ENCODE measurements at regions not wholly inside any gene's neighbourhood (a gene's known extent, or its start where the extent isn't known, plus 50 kb on each side); places are given as distances from the start of the nearest gene placed in this dataset.
"Not testable (repeated sequence)": the region's sequence is repeated elsewhere in the genome, so short reads cannot be mapped to it uniquely, and the experiment has no call there.

GRCh38 chr1:105459759-105460158, 1596.7 kb upstream of the PRMT6 start:
- H3K27me3 ChIP-seq (replicated peaks; ENCODE audit: control insufficient read depth, insufficient read depth, low read length): no peaks in the 10 kb centered on the region
- no peak for TF ChIP-seq CTCF (IDR thresholded peaks at IDR 0.05; ENCODE audit: insufficient read depth, low read length, poor library complexity, severe bottlenecking)
- no peak overlapping the region for H3K4me3 ChIP-seq (replicated peaks; ENCODE audit: low read depth, low read length)
- no peaks in the 10 kb centered on the region for H3K36me3 ChIP-seq (ENCODE audit: control insufficient read depth, insufficient read depth, low read length)
- no peak for DNase-seq (ENCODE audit: extremely low read depth, insufficient read length)

- no peaks in the 10 kb centered on the region for H3K36me3 ChIP-seq (ENCODE audit: control insufficient read depth, insufficient read depth, low read length)
- no peak for DNase-seq (ENCODE audit: extremely low read depth, insufficient read length)
- H3K27me3 ChIP-seq (replicated peaks; ENCODE audit: control insufficient read depth, insufficient read depth, low read length): no peaks in the 10 kb centered on the region
- no peak for TF ChIP-seq CTCF (IDR thresholded peaks at IDR 0.05; ENCODE audit: insufficient read depth, low read length, poor library complexity, severe bottlenecking)
- no peak overlapping the region for H3K4me3 ChIP-seq (replicated peaks; ENCODE audit: low read depth, low read length)
Observed at GRCh38 chr1:105462308-105462707, 1594.2 kb upstream of the PRMT6 start.

- Histone ChIP-seq H3K4me3 (replicated peaks; ENCODE audit: low read depth, low read length) (no peak overlapping the region), H3K36me3 (ENCODE audit: control insufficient read depth, insufficient read depth, low read length) (no peaks in the 10 kb centered on the region), H3K27me3 (replicated peaks; ENCODE audit: control insufficient read depth, insufficient read depth, low read length) (no peaks in the 10 kb centered on the region)
- TF ChIP-seq CTCF (IDR thresholded peaks at IDR 0.05; ENCODE audit: insufficient read depth, low read length, poor library complexity, severe bottlenecking): no peak
- DNase-seq (ENCODE audit: extremely low read depth, insufficient read length): no peak
Observed at GRCh38 chr1:105467549-105467948, 1588.9 kb upstream of the PRMT6 start.

GRCh38 chr1:105470541-105470940, 1585.9 kb upstream of the PRMT6 start:
- H3K4me3 ChIP-seq (replicated peaks; ENCODE audit: low read depth, low read length); H3K36me3 ChIP-seq (ENCODE audit: control insufficient read depth, insufficient read depth, low read length); H3K27me3 ChIP-seq (replicated peaks; ENCODE audit: control insufficient read depth, insufficient read depth, low read length); DNase-seq (ENCODE audit: extremely low read depth, insufficient read length): not testable (repeated sequence)

- TF ChIP-seq CTCF (IDR thresholded peaks at IDR 0.05; ENCODE audit: insufficient read depth, low read length, poor library complexity, severe bottlenecking): no peak
- DNase-seq (ENCODE audit: extremely low read depth, insufficient read length): no peak
- Histone ChIP-seq H3K4me3 (replicated peaks; ENCODE audit: low read depth, low read length) (no peak overlapping the region), H3K27me3 (replicated peaks; ENCODE audit: control insufficient read depth, insufficient read depth, low read length) (no peaks in the 10 kb centered on the region), H3K36me3 (ENCODE audit: control insufficient read depth, insufficient read depth, low read length) (no peaks in the 10 kb centered on the region)
Observed at GRCh38 chr1:105483436-105483835, 1573.0 kb upstream of the PRMT6 start.

GRCh38 chr1:105485207-105485606, 1571.3 kb upstream of the PRMT6 start:
- Histone ChIP-seq H3K4me3 (replicated peaks; ENCODE audit: low read depth, low read length) (no peak overlapping the region), H3K36me3 (ENCODE audit: control insufficient read depth, insufficient read depth, low read length) (no peaks in the 10 kb centered on the region), H3K27me3 (replicated peaks; ENCODE audit: control insufficient read depth, insufficient read depth, low read length) (no peaks in the 10 kb centered on the region)
- TF ChIP-seq CTCF (IDR thresholded peaks at IDR 0.05; ENCODE audit: insufficient read depth, low read length, poor library complexity, severe bottlenecking): no peak
- DNase-seq (ENCODE audit: extremely low read depth, insufficient read length): no peak
